ENCODE measurements at regions not wholly inside any gene's neighbourhood (a gene's known extent, or its start where the extent isn't known, plus 50 kb on each side); places are given as distances from the start of the nearest gene placed in this dataset.

- TF ChIP-seq CTCF (IDR thresholded peaks at IDR 0.05; ENCODE audit: low read depth, low read length), result no peak
- H3K4me3 ChIP-seq (replicated peaks in 1 of 2; ENCODE audit: low read depth in 2 of 2, low read length in 2 of 2), result no peak overlapping the region
- peak in 1 of 2 donors; percentile 2 for DNase-seq (ENCODE audit: low read depth in 2 of 2)
These were observed 76.3 kb upstream of the LRRC7 start for GRCh38 chr1:69491416-69491815.

- TF ChIP-seq CTCF (IDR thresholded peaks at IDR 0.05; ENCODE audit: low read depth, low read length), result no peak
- H3K4me3 ChIP-seq (replicated peaks in 1 of 2; ENCODE audit: low read depth in 2 of 2, low read length in 2 of 2), result no peak overlapping the region
- peak in 1 of 2 donors; percentile 13 for DNase-seq (ENCODE audit: low read depth in 2 of 2)
These were observed 75.4 kb upstream of the LRRC7 start for GRCh38 chr1:69492286-69492685.

GRCh38 chr1:69494221-69494620 is 73.5 kb upstream of the LRRC7 start:
- peak in 1 of 2 donors; percentile 12 for DNase-seq (ENCODE audit: low read depth in 2 of 2)
- TF ChIP-seq CTCF (IDR thresholded peaks at IDR 0.05; ENCODE audit: low read depth, low read length), result no peak
- no peak overlapping the region for H3K4me3 ChIP-seq (replicated peaks in 1 of 2; ENCODE audit: low read depth in 2 of 2, low read length in 2 of 2)

- no peak for TF ChIP-seq CTCF (IDR thresholded peaks at IDR 0.05; ENCODE audit: low read depth, low read length)
- DNase-seq (ENCODE audit: low read depth in 2 of 2), result no peak
These were observed 70.1 kb upstream of the LRRC7 start for GRCh38 chr1:69497441-69498221.

GRCh38 chr1:69498711-69499110 is 69.0 kb upstream of the LRRC7 start:
- no peak for DNase-seq (ENCODE audit: low read depth in 2 of 2)
- TF ChIP-seq CTCF (IDR thresholded peaks at IDR 0.05; ENCODE audit: low read depth, low read length), result no peak
- no peak overlapping the region for H3K4me3 ChIP-seq (replicated peaks in 1 of 2; ENCODE audit: low read depth in 2 of 2, low read length in 2 of 2)

More at GRCh38 chr1:69497441-69498221, 70.1 kb upstream of the LRRC7 start:
- no peak overlapping the region for H3K4me3 ChIP-seq (replicated peaks in 1 of 2; ENCODE audit: low read depth in 2 of 2, low read length in 2 of 2)

- no peak for DNase-seq (ENCODE audit: low read depth in 2 of 2)
- no peak overlapping the region for H3K4me3 ChIP-seq (replicated peaks in 1 of 2; ENCODE audit: low read depth in 2 of 2, low read length in 2 of 2)
- no peak for TF ChIP-seq CTCF (IDR thresholded peaks at IDR 0.05; ENCODE audit: low read depth, low read length)
These were observed 68.4 kb upstream of the LRRC7 start for GRCh38 chr1:69499203-69499803.

Data from cardiac fibroblast (primary cell).